ENCODE measurements at regions not wholly inside any gene's neighbourhood (a gene's known extent, or its start where the extent isn't known, plus 50 kb on each side); places are given as distances from the start of the nearest gene placed in this dataset.

DNA sequence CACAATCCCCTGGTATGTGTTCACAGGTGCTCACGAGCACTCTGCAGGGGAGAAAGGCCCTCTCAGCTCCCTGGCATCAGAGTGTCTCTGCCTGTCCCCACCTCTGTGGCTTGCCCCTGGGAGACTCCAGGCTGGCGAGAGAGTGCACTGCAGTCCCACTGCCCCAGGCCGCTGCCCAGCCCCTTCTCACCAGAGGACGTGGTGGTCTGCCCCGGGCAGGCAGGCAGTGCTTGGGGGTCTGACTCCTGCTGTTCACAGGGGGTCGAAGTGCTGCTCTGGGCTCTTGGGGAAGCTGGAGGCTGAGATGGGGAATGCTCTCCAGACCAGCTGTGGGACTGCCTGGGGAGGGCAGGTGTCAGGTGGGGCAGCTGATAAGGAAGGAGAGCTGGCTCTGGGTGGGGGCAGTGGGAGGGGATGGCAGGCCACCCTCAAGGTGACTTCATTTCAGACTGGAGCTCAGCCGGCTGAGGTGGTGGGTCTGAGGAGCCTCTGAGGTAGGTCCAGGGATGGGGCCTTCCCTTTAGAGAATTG, 151.0 kb upstream of the B3GAT1 start:
- no peak for DNase-seq

DNA sequence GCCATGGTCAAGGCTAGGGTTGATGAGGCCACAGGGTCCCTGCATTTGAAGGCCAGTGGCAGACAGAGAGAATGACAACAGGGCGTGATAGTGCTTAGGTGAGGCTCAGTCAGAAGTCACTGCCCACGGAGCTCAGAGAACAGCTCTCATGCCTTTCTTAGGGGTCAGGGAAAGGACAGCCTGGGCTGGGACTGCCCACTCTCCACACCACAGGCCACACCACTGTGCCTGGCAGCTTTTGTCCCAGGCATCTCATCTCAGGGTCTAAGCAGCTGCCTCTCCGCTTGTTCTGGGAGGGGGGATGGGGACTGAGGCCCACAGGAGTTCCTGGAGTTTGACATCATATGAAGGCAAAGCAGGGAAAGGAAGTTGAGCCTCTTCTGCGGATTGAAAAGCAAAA, 150.2 kb upstream of the B3GAT1 start:
- DNase-seq = no peak

DNA sequence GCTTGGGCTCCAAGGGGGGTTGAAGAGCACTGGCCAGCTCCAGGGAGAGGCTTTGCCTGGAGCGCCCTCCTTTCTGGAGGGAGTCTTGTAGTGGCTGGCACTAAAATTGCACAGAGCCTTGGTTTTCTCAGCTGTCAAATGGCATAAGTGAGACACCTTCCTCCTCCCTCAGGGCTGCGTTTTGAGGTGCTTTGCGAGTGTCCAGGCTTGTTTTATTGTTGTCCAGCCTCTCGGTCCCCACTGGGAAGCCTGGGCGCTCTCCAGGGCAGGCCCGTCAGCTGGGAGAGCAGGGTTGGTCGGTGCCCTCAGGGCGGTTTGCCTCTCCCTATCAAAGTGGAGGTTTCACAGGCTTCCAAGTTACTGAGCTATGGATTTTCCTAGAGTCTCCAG, 149.3 kb upstream of the B3GAT1 start:
- no peak for DNase-seq

- DNase-seq = no peak
Measured at GRCh38 chr11:134560566-134561330, 148.7 kb upstream of the B3GAT1 start.

DNA sequence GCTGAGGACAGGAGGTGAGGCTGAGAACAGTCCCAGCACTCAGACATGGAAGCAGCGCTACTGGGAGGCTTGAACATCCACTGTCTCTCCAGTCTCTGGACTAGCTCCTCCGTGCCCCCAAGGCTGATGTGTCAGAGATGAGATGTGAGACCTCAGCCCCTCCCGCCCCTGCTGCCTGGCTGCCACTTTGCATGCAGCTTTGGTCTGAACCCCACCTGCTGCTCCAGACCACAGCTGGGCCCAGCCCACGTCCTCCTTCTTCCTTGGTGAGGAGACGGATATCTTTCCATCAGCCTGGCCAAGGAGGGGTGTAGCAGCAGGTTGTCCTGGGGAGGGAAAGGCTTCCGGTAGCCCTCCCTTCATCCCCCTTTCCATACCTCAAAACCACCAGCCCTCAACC, 148.0 kb upstream of the B3GAT1 start:
- DNase-seq = no peak

DNA sequence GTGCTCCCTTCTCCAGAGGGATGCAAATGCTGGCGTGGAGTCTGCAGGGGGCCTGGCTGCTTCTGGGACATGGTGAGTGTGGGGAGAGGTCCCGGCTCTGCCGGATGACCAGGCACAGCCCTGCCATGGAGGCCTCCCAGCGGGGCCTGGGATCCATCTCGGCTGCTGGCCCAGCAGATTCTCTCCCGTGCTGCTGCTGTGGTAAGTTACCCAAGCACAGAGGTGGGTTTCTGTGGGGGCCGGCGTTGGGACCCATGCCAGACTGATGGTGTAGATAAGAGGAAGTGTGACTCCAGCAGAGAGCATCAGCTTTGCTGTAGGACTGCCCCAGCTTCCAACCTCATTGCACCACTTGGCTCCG, 147.5 kb upstream of the B3GAT1 start:
- DNase-seq = no peak

GRCh38 chr11:134558916-134559601, 147.0 kb upstream of the B3GAT1 start:
- DNase-seq = no peak

DNA sequence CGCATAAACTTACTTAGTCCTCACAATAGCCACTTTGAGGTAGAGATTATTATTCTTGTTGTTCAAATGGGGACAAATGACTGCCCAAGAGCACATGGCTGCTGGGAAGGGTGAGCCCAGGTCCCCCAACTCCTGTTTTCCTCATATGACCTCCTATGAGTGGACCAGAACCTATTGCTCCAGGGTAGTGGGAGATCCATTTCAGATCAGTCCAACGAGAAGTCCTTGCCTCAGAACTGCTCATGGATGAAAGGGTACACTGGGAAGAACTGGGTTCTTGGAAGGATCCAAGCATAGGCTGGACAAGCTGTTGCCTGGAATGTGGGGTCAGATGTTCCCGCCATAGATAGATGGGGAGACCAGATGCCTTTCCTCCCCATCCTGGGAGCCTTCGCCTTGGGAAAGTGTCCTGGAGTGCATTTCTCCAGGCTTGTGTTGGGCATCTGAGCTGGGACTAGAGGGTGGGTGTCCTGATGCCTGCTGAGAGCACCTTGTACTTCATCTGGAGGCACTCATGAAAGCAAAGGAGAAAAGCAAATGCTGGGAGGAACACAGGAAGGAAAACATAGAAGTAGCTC, 146.3 kb upstream of the B3GAT1 start:
- DNase-seq = no peak

DNA sequence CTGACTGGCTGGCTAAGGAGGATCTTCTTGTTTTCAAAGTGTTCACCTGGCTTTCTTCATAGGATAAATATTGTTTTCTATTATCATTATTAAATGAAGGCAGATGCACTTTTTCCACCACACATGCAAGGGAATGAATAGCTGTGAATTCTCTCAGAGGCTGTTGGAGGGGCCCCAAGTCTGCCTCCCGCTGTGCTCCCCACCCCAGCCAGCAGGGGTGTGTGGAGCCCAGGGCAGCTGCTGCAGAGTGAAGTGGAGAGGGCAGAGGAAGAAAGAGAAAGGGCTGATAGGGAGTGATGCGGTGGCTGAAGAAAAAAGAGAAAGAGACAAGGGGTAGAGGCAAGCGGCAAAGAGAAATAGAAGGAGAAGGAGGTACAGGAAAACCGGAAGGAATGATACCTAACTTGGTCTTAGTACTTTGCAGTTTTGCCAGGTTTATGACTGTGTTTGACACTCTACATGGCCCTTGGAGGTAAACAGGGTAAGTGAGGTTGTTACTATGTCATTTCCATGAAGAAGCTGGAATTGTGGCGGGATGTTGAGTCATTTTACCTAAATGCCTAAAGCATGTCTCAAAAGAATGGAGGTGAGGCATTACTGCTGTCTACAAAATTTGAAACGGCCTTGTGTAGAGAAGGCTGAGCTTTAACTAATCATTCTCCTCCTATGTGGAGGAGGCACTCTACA, 145.7 kb upstream of the B3GAT1 start:
- no peak for DNase-seq

DNA sequence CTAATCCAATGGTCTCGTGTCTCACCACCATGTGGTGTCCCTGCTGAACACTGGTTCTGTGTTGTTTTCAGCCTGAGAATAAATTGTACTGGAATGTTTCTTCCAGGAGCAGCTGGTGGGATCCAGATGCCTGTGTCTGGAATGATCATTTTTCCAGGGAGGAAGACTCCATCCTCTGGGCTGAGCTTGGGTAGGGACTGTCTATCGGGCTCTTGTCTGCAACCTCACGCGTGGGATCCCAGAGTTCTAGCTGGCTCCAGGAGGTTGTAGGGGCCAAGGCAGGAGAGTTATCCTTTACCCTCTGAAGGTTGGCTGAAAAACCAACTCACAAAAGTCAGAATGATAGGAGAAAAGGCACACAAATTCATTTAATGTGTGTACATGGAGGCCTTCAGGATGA, 144.1 kb upstream of the B3GAT1 start:
- no peak for DNase-seq

DNA sequence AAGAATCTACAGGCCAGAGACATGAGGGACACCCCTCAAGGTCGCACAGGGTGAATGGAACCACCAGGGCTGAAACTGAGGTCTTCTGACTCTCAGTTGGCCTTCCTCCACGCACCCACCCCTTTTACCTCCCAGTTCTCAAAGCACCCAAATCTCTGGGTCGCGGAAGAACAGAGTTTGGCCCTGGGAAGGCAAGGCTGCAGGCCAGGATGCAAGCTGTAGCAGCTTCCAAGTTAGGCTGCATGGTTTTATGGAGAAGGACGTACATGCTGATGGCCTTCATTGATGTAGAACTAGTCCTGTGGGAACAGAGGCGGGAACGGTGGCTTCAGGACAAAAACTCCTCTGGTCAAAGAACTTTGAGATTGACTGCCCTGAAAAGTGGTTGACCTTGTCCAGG, 143.5 kb upstream of the B3GAT1 start:
- DNase-seq = no peak

DNA sequence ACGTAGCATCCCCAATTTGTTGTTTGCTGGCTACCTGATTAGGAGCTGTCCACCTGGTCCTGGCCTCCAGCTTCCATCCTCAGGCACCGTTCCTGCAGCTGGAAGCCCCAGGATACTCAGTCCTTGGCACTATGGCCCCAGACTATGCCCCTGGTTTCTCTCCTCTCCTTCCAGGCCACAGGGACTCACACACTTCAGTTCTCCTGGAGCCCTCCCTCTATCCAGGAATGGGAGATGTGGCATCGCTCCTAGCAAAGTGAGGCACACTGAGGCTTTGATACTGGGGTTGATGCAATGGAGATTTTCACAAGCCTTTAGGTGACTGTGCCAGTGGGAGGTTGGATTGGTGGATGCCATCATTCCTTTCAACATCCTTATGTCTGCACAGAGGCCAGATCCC, 142.8 kb upstream of the B3GAT1 start:
- no peak for DNase-seq

- no peak for DNase-seq
Measured at GRCh38 chr11:134554106-134554505, 142.1 kb upstream of the B3GAT1 start.

GRCh38 chr11:134552749-134553148, 140.7 kb upstream of the B3GAT1 start:
- DNase-seq = no peak

DNA sequence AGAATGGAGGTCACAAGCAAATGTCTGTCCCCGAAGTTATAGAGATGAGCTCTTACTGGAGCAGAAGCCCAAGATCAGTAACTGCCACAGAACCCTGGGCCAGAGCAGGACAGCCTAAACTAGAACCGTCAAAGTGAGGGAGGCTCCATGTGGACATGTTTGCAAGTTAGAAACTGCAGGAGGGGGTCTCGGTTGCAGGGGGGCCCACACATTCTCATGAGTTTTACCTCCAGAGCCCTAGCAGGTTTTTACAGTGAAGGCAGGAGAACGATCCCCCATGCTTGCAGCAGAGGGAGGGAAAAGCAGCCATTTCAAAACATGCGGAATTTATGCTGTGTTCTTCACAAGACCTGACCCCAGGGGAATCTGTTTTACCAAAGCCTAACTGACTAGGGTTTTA, 133.5 kb upstream of the B3GAT1 start:
- DNase-seq = no peak

GRCh38 chr11:134544095-134544815, 132.2 kb upstream of the B3GAT1 start:
- DNase-seq = no peak

GRCh38 chr11:134543645-134544044, 131.6 kb upstream of the B3GAT1 start:
- DNase-seq = no peak

GRCh38 chr11:134543241-134543640, 131.2 kb upstream of the B3GAT1 start:
- DNase-seq = no peak

GRCh38 chr11:134542401-134543165, 130.5 kb upstream of the B3GAT1 start:
- DNase-seq = no peak

- no peak for DNase-seq
Measured at GRCh38 chr11:134541951-134542350, 129.9 kb upstream of the B3GAT1 start.

GRCh38 chr11:134541355-134541754, 129.3 kb upstream of the B3GAT1 start:
- DNase-seq = no peak

DNA sequence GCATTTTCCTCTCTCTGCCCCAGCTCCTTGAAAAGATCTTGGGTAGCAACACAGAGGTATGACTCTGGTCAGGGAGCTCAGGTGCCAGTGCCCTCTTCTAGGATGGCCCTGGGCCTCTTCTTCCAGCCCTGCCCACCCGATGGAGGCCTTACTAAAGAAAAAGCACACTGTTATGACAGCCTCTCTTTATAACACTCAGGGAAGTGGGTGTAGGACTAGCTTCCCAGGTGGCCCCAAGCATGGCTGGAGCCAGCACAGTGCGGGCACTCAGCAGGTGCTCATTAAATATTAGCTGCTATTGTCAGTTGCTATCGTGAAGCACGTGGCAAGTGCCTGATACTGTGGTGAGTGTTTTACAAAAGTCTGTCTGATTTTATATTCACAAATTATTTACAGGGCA, 127.2 kb upstream of the B3GAT1 start:
- DNase-seq = no peak

Measured in NCI-H1417 (cell line).